GM19463 (cell line): ENCODE measurements at regions not wholly inside any gene's neighbourhood (a gene's known extent, or its start where the extent isn't known, plus 50 kb on each side); places are given as distances from the start of the nearest gene placed in this dataset.
A peak's percentile ranks its signal among the peaks of the same experiment; 100 is the strongest.

Source experiments
- ATAC-seq: cut with Tn5 transposase; IDR thresholded peaks from one replicate; pipeline ENCODE4 v1.9.1; 2021; ENCODE audit warnings: mild to moderate bottlenecking, moderate library complexity; ENCODE audit not compliant: unreplicated experiment

- ATAC-seq: no peak
Observed at GRCh38 chrX:15985937-15986336, 131.3 kb upstream of the AP1S2 start.

DNA sequence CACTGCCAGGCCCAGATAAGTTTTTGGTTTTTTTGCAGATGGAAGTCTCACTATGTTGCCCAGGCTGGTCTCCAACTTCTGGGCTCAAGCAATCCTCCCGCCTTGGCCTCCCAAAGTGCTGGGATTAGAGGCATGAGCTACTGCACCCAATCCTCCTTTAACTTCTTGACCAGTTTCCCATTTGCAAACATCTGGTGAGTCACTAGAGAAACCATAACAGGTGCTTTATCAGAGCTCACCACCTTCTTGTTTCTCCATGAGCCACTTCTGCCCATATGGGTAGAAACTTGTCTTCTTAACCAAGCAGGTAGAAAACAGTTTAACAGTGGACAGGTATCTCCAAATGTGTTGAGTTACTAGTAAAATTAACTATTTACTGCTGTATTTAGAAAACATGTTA is 128.4 kb upstream of the AP1S2 start:
- no peak for ATAC-seq

DNA sequence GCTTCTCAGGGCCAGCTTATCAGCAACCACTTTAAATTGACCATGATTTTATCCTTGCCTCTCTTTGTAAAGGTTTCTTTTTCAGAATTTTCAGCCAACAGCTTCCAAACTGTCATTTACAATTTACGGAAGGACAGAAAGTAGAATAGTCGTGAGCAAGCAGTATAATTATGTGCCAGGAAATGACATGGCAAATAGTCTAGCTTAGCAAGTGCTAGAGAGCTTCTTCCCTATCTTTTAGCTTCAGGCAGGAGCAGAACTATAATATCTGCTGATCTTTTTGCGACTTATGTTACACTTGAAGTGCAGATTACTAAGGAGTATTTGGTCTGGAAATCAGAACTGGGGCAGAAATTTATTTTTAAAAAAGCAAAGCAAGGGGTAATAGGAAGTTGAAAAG is 123.0 kb upstream of the AP1S2 start:
- no peak for ATAC-seq

GRCh38 chrX:15976396-15976795 is 121.8 kb upstream of the AP1S2 start:
- ATAC-seq: no peak

DNA sequence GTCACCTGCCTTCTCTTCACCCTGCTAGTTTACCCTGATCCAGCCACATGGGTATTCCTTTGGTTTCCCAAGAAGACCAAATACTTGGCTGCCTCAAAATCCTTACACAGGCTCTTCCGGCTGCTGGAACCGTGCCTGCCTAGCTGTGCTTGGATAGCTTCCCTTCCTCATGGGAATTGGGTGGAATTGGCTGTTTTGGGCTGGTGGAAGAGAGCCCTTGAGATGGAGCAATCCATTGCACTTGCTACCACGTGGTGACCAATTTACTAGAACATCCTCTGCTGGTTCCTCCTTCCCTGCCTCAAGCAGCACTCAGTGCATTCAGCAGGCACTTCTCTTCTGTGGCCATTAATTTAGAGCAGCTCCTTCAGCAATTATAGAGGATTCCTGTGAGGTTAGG is 119.3 kb upstream of the AP1S2 start:
- ATAC-seq: no peak

- peak; percentile 65 for ATAC-seq
Observed at GRCh38 chrX:15973299-15973698, 118.7 kb upstream of the AP1S2 start.

- no peak for ATAC-seq
Observed at GRCh38 chrX:15971696-15972095, 117.1 kb upstream of the AP1S2 start.

- no peak for ATAC-seq
Observed at GRCh38 chrX:15963858-15964257, 109.2 kb upstream of the AP1S2 start.

DNA sequence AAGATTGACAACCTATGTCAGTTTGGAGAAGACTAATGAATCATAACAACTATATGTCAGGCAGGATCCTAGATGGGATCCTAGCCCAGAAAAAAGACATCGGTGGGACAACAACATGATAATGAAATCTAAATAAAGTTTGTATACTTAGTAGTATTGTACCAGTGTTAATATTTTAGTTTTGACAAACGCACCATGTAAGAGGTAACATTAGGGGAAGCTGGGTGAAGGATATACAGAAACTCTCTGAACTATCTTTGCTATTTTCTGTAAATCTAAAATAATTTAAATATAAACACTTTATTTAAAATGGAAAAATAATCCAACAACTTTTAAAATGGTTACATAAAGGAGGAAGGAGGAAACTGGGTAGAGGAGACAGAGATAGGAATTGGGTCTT is 105.6 kb upstream of the AP1S2 start:
- no peak for ATAC-seq

GRCh38 chrX:15956681-15957080 is 102.1 kb upstream of the AP1S2 start:
- ATAC-seq: no peak

GRCh38 chrX:15953801-15954200 is 99.2 kb upstream of the AP1S2 start:
- ATAC-seq: no peak

GRCh38 chrX:15952212-15952611 is 97.6 kb upstream of the AP1S2 start:
- ATAC-seq: no peak

GRCh38 chrX:15948318-15948660 is 93.7 kb upstream of the AP1S2 start:
- no peak for ATAC-seq

GRCh38 chrX:15947648-15948317 is 93.2 kb upstream of the AP1S2 start:
- no peak for ATAC-seq

- ATAC-seq: no peak
Observed at GRCh38 chrX:15946783-15947580, 92.4 kb upstream of the AP1S2 start.

GRCh38 chrX:15943391-15943790 is 88.8 kb upstream of the AP1S2 start:
- ATAC-seq: no peak

DNA sequence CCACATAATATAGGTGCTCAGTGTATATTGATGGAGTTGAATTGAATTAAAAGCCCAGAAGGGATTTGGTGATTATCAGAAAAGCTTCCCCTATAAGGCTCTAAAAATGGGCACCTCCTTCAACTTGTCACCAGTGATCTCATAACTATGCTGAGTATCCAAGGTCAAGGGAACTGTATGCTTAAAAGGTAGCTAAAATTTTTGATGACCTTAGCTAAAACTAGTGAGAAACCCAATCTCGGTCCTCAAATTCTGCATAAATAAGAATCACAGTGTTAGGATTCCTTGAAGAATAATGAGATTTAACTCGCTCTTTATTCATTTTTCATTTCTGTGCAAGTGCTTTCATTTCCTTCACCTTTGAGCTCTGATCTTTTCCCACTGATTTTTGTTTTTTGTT is 87.7 kb upstream of the AP1S2 start:
- no peak for ATAC-seq

DNA sequence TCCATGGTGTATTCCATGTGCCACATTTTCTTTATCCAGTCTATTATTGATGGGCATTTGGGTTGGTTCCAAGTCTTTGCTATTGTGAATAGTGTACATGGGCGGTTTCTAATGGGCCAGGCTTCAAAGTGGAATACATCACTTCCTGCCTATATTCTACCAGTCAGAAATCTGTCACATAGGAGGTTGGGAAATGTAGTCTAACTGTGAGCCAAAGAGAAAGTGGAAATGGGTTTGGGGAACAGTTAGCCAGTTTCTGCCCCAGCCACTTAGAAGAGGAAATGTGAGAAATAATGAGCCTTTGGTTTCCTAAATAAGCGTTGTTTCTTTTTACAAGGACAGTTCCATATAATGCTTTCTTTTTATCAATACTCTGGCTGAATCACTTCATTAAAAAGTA is 85.1 kb upstream of the AP1S2 start:
- ATAC-seq: no peak

DNA sequence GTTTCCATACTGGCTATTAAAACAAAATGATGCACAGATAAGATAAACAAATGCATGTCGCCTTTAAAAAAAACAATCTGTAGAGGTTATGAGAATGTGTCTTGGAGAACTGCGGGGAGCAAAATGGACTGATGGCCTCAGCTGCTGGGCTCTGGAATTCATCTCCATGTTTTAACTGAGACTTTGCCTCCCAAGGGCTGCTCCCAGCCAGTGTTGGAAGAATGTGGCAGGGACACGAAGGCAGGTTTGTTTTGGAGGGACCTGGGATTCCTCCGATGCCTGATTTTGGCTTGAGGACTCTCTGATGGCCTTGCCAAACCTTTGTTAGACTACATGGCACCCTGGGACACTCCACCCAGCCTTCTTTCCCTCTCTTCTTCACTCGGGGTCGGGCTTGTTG is 83.5 kb upstream of the AP1S2 start:
- no peak for ATAC-seq

- ATAC-seq: no peak
Observed at GRCh38 chrX:15931362-15931761, 76.7 kb upstream of the AP1S2 start.

- no peak for ATAC-seq
Observed at GRCh38 chrX:15930585-15930984, 76.0 kb upstream of the AP1S2 start.

- no peak for ATAC-seq
Observed at GRCh38 chrX:15929194-15929593, 74.6 kb upstream of the AP1S2 start.

DNA sequence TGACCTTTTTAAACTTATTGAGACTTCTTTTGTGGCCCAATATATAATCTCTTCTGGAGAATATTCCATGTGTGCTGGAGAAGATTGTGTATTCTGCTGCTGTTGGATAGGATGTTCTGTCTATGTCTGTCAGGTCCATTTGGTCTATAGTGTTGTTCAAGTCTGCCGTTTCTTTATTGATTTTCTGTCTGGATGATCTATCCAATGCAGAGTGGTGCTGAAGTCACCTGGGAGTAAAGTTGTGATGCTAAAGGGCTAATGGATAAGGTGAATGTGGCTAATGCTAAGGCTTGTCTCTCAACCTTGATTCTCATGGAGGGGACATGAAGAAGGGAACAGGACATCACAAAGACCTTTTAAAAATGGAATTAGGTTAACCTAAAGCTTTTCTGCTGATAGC is 72.0 kb upstream of the AP1S2 start:
- no peak for ATAC-seq
